HG02763 (cell line): ENCODE measurements at regions not wholly inside any gene's neighbourhood (a gene's known extent, or its start where the extent isn't known, plus 50 kb on each side); places are given as distances from the start of the nearest gene placed in this dataset.
"Not testable (repeated sequence)": the region's sequence is repeated elsewhere in the genome, so short reads cannot be mapped to it uniquely, and the experiment has no call there.

Source experiments
- ATAC-seq: cut with Tn5 transposase; IDR thresholded peaks from one replicate; pipeline ENCODE4 v1.9.1; 2021; ENCODE audit warnings: mild to moderate bottlenecking, moderate library complexity; ENCODE audit not compliant: unreplicated experiment

DNA sequence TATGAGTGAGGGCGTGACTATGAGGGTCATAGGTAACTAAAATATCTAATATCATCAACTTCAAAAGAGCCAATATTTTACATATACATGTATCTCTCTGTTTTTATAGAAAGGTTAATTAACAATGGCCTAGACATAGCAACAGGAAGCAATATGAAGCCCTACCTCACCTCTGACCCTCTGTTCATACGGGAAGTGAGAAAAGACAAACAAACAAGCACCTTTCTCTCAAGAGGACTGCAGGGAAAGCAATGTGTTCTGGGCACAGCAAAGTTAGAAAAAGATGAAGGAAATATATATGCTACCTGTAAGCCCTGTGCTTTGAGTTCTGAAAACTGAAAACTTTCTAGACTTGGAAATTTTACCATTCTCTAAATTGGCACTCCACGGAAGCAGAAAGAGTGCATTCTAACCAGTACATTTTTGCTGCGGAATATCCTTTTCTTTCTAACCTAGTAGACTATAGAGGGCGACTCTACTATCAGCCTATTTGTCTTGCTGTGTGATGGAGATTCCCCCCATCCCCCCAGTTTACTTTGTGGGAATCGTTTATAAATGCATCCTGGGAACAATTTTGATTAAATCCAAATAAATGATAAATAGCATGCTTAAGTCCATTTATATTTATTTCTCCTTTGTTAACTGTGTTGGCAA lies 830.4 kb upstream of the FAT3 start:
- no peak for ATAC-seq

DNA sequence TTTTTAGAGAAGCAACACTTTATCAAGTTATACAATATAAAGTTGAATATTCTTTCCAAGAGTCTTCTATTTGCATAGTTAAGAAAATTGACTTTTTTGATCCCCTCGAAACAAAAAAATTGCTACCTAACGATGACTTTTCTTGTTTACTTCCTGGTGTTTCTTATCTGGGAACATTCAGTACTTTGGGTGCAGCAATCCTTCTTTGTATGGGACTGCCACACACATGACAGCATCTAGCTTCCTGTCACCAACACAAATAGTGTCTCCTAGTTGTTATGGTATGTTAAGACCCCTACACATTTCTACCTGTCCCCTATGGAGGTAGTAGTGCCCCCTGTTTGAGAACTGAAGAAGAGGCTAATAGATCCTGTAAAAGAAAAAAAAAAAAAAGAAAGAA lies 841.7 kb upstream of the FAT3 start:
- no peak for ATAC-seq

DNA sequence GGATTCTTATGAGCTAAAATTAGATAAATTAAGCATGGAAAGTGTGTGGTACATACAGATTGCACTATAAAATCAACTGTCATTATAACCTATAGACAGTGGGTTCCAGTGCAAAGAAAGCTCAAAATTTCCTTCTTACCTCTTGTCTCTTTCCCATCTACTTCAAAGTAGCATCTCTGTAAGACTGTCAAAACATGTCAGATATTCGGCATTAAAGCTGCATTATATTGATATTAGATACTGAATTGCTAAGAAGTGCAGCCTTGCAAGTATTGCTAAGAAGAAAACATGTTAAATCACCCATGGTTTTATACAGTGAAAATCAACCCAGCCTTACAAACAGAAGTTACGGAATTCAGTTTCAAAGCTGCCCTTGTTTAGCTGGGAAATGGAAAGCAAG lies 849.8 kb upstream of the FAT3 start:
- ATAC-seq = no peak

DNA sequence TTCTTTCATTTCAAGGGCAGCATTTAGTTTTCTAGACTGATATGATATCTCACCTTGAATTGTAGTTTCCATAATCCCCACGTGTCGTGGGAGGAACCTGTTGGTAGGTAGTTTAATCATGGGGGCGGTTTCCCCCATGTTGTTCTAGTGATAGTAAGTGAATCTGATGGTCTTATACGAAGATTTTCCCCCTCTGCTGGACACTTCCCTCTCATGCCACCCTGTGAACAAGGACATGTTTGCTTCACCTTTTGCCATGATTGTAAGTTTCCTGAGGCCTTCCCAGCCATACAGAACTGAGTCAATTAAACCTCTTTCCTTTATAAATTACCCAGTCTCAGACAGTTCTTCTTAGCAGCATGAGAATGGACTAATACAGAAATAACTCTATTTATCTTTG lies 851.1 kb upstream of the FAT3 start:
- no peak for ATAC-seq

DNA sequence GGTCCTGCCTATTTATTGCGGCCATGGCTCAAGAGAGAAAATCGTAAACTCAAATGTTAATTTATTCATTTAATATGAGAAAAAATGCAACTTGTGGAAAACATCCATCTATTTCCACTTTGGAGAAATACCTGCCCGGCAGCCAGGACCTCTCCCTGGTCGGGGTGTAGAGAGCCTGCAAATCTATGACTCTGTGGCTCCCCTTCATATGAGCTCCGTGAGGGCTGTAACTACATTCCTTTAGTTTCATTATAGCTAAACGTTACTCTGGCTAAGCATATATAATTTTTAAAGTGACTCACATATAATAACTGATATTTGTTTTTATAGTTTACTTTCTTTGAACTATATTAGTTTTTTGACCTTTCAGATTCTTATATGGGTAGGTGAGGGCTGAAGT lies 857.8 kb upstream of the FAT3 start:
- no peak for ATAC-seq

DNA sequence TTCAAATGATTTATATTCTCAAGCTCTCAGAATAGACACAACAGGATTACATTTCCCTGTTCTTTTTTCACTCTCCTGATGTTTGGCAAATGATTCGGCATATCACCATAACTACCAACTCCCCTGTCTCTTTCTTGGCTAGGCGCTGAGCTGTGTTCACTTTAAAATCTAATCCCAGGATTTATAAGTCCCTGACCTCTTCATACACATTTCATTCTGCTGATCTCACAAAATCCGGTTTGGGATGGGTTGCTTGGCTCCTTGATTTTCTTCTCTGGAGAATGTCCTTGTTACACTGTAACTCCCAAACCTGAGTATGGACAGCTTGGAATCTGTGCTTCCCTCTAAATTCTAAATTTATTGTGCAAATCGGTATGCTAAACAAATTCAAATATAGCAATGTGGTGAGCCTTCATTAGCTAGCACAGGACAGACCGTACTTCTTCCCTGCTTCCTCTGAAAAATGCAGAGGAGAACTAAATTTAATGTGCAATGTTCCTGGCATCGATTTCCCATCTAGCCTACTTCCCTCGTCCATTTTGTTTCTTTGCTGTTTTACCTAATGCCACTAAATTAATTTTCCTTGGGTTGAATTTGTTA lies 858.5 kb upstream of the FAT3 start:
- no peak for ATAC-seq

DNA sequence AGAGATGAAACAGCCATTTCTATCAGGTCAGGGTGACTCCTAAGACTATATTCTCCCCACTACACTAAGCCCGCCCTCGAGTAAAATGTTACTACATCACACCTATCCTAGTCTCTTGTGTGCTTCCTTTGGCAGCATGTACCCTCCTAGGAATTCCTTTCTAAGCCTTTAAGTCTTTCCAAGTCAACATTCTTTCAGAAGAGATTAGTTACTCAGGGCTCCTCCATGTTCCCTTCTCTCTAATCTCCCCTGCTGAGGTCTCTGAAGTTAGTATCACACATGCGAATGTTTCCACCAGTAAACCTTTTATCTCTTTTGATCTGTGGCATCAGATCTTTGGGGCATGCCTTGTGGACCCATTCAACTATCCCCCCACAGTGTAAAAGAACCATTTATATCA lies 873.7 kb upstream of the FAT3 start:
- no peak for ATAC-seq

DNA sequence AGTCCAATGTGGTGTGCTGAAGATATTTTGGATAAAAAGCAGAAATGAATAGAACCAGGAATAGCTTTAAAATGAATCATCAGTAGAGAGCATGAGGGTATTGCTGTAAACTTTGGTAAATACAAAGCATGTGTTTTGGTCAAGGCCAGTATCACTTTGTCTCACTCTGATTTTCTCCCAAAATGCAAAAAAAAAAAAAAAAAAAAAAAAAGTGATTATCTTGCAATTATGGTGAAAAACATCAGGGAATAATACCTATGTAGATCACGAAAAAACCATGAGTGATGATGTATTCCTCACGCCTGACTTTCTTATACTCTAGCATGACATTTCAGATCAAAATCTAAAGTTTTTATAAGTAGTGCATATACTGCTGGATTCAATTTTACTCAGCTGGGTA lies 897.9 kb upstream of the FAT3 start:
- no peak for ATAC-seq

GRCh38 chr11:91326280-91326679 lies 898.3 kb upstream of the FAT3 start:
- no peak for ATAC-seq

DNA sequence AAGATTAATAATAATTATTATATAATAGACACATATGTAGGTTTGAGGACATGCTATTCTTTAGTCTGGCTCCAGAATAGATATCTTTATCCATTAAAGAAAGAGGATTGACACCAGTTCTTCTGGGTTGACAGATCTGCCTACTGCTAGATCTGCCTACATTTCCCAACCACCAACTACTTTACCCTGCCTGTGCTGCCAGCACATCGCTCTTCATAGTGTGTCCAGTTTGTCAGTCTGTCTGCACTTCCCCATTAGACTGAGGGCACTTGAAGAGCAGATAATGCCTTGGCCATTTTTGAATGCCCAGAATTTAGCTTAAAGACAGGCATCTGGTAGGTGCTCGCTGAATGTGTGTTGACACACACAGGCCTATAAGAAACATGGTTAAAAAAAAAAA lies 910.1 kb upstream of the FAT3 start:
- no peak for ATAC-seq

GRCh38 chr11:91312541-91312940 lies 912.1 kb upstream of the FAT3 start:
- ATAC-seq = no peak

DNA sequence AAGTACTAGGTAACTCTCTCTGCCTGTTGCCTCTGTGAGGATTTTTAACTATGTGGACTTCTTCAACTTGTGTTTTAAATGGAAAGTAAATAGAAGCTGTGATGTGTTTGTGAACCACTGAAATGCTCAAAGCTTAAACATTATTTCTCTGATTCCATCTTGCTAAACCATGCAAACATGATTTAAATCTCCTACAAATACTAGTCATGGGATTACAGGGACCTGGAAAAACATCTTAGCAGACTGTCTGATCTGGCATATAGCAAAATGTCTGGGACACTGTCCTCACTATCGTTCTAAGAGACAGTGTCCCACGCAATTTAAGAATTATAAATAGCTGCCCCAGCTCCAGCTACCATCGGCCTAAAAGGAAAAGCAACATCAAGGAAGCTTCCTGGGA lies 914.5 kb upstream of the FAT3 start:
- no peak for ATAC-seq

- no peak for ATAC-seq
Measured at GRCh38 chr11:91308069-91308468, 916.5 kb upstream of the FAT3 start.

DNA sequence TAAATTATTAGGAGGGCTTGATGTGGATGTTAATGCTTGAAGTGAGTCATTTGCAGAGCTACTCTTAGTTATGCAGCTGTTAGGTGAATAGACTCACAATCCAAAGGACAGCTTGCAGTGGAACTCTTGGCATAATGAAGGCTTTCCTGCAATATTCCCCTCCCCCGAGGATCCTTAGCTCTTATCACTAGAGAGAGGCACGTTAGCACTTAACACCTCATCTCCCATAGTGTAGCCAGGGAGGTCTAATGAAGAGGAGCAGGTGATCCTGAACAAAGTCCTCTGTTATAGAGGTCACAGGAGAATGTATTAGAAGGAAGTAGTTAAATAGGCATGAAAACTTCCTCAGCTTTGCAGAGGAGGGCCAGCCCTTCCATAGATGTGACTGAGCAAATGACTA lies 919.2 kb upstream of the FAT3 start:
- ATAC-seq = no peak

DNA sequence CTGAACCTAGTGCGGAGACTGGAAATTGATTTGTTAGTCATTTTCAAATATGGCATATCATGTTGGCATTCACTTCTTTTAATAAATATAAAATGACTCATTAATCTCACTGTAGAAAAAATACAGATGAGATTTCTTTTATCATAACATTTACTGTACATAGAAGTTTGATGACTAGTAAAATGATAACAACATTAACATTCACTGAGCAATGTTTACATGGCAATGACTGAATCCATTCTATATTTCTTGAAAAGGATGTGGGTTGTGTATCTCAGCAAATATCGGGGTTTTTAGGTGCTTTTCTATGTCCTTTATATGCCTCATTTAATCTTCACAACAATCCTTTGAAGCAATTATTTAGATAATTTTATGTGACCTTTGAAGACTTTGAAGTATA lies 920.9 kb upstream of the FAT3 start:
- ATAC-seq = no peak

DNA sequence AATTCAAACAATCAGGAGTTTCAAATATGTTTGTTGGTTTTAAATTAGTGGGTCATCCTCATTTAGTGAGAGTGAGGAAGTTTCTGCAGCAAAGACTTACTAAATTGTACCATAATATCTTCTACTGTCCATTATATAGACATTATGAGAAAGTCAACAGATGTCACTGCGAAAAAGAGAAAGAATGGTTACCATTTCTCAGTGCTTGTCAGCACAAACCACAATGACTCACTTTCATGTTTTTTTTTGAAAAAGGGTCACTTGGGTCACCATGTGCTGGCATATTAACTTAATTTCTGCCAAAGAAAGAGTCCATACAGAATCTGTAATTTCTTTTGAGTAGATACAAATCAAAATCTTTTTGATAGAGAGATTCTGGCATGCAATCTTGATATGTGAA lies 924.6 kb upstream of the FAT3 start:
- ATAC-seq = no peak

- no peak for ATAC-seq
Measured at GRCh38 chr11:91296629-91297028, 928.0 kb upstream of the FAT3 start.

GRCh38 chr11:91295591-91295990 lies 929.0 kb upstream of the FAT3 start:
- no peak for ATAC-seq

GRCh38 chr11:91293119-91293518 lies 931.5 kb upstream of the FAT3 start:
- ATAC-seq = no peak

- no peak for ATAC-seq
Measured at GRCh38 chr11:91272089-91272488, 952.5 kb upstream of the FAT3 start.

GRCh38 chr11:91268512-91269295 lies 955.9 kb upstream of the FAT3 start:
- not testable (repeated sequence) for ATAC-seq

GRCh38 chr11:91265946-91266345 lies 958.7 kb upstream of the FAT3 start:
- ATAC-seq = no peak
